K562 (cell line): ENCODE measurements at regions not wholly inside any gene's neighbourhood (a gene's known extent, or its start where the extent isn't known, plus 50 kb on each side); places are given as distances from the start of the nearest gene placed in this dataset.

Experiments used
- ARHGAP35 ChIP-seq: fragments of 450-650 bp; IDR thresholded peaks from 2 replicates; pipeline ENCODE4 v1.6.1; 2018; ENCODE audit not compliant: partially characterized antibody
- CBFB ChIP-seq: sonication (generic); formaldehyde crosslinking; IDR thresholded peaks from 2 replicates; pipeline ENCODE4 v1.4.0; 2020; ENCODE audit warnings: mild to moderate bottlenecking, missing genetic modification reagents
- CREB1 ChIP-seq, 2 experiments: sonication (generic) in 1 of 2; formaldehyde crosslinking in 1 of 2; IDR thresholded peaks; 2 replicates each; pipeline versions ENCODE4 v1.6.1 to v1.8.0; 2012 to 2022; ENCODE audit warnings: inconsistent platforms in 1 of 2, mild to moderate bottlenecking in 1 of 2, missing genetic modification reagents in 1 of 2, moderate library complexity in 1 of 2
- GABPA ChIP-seq: fragments of 200-800 bp; sonication (Bioruptor generic); conservative IDR thresholded peaks from 2 replicates; pipeline ENCODE4 v1.6.1; 2016; ENCODE audit warnings: low read depth, missing genetic modification characterization, missing compliant biosample characterization
- HDAC1 ChIP-seq, 2 experiments: fragments of 450-650 bp; IDR thresholded peaks; 2 replicates each; pipeline ENCODE4 v1.6.1; 2016 to 2017; ENCODE audit warnings: inconsistent platforms in 1 of 2, mild to moderate bottlenecking in 1 of 2, moderate library complexity in 1 of 2
- JUND ChIP-seq, 2 experiments: IDR thresholded peaks; 2 replicates in 1 of 2; 3 replicates in 1 of 2; pipeline ENCODE4 v1.6.1; 2011; ENCODE audit warnings: borderline replicate concordance in 2 of 2, low read depth in 2 of 2, low read length in 2 of 2, improper control_type of control experiment in 1 of 2, missing biosample characterization in 1 of 2, missing genetic modification characterization in 1 of 2, missing genetic modification reagents in 1 of 2
- MAFG ChIP-seq: fragments of 450-650 bp; conservative IDR thresholded peaks from 2 replicates; pipeline ENCODE4 v1.6.1; 2016; ENCODE audit warnings: missing genetic modification characterization, missing compliant biosample characterization
- MEF2A ChIP-seq: IDR thresholded peaks from 2 replicates; pipeline ENCODE4 v1.6.1; 2011; ENCODE audit warnings: low read depth, mild to moderate bottlenecking, low read length, moderate library complexity; ENCODE audit not compliant: control insufficient read depth
- THRAP3 ChIP-seq: fragments of 450-650 bp; IDR thresholded peaks from 2 replicates; pipeline ENCODE4 v1.6.1; 2016; ENCODE audit warnings: mild to moderate bottlenecking, inconsistent platforms, borderline replicate concordance
- ZNF165 ChIP-seq: fragments of 250-450 bp; sonication (Bioruptor Pico); IDR thresholded peaks from 2 replicates; pipeline ENCODE4 v1.4.0; 2020; ENCODE audit warnings: borderline replicate concordance
- ZNF282 ChIP-seq: sonication (generic); formaldehyde crosslinking; IDR thresholded peaks from 2 replicates; pipeline ENCODE4 v1.8.1; 2023; ENCODE audit warnings: missing genetic modification reagents
- TF ChIP-seq, protein P1 (sequence below): fragments of 200-600 bp; sonication (generic); IDR thresholded peaks from one replicate; pipeline ENCODE4 v1.6.1; 2012; ENCODE audit warnings: mild to moderate bottlenecking, low read depth, low read length, inconsistent platforms
- TF ChIP-seq, protein P2 (sequence below): fragments of 450-650 bp; IDR thresholded peaks from 2 replicates; pipeline ENCODE4 v1.6.1; 2014; ENCODE audit warnings: low read depth, mild to moderate bottlenecking, moderate library complexity, borderline replicate concordance
- TF ChIP-seq, protein P3 (sequence below): fragments of 450-650 bp; IDR thresholded peaks from 2 replicates; pipeline ENCODE4 v1.6.1; 2016

- TF ChIP-seq, protein P1, sequence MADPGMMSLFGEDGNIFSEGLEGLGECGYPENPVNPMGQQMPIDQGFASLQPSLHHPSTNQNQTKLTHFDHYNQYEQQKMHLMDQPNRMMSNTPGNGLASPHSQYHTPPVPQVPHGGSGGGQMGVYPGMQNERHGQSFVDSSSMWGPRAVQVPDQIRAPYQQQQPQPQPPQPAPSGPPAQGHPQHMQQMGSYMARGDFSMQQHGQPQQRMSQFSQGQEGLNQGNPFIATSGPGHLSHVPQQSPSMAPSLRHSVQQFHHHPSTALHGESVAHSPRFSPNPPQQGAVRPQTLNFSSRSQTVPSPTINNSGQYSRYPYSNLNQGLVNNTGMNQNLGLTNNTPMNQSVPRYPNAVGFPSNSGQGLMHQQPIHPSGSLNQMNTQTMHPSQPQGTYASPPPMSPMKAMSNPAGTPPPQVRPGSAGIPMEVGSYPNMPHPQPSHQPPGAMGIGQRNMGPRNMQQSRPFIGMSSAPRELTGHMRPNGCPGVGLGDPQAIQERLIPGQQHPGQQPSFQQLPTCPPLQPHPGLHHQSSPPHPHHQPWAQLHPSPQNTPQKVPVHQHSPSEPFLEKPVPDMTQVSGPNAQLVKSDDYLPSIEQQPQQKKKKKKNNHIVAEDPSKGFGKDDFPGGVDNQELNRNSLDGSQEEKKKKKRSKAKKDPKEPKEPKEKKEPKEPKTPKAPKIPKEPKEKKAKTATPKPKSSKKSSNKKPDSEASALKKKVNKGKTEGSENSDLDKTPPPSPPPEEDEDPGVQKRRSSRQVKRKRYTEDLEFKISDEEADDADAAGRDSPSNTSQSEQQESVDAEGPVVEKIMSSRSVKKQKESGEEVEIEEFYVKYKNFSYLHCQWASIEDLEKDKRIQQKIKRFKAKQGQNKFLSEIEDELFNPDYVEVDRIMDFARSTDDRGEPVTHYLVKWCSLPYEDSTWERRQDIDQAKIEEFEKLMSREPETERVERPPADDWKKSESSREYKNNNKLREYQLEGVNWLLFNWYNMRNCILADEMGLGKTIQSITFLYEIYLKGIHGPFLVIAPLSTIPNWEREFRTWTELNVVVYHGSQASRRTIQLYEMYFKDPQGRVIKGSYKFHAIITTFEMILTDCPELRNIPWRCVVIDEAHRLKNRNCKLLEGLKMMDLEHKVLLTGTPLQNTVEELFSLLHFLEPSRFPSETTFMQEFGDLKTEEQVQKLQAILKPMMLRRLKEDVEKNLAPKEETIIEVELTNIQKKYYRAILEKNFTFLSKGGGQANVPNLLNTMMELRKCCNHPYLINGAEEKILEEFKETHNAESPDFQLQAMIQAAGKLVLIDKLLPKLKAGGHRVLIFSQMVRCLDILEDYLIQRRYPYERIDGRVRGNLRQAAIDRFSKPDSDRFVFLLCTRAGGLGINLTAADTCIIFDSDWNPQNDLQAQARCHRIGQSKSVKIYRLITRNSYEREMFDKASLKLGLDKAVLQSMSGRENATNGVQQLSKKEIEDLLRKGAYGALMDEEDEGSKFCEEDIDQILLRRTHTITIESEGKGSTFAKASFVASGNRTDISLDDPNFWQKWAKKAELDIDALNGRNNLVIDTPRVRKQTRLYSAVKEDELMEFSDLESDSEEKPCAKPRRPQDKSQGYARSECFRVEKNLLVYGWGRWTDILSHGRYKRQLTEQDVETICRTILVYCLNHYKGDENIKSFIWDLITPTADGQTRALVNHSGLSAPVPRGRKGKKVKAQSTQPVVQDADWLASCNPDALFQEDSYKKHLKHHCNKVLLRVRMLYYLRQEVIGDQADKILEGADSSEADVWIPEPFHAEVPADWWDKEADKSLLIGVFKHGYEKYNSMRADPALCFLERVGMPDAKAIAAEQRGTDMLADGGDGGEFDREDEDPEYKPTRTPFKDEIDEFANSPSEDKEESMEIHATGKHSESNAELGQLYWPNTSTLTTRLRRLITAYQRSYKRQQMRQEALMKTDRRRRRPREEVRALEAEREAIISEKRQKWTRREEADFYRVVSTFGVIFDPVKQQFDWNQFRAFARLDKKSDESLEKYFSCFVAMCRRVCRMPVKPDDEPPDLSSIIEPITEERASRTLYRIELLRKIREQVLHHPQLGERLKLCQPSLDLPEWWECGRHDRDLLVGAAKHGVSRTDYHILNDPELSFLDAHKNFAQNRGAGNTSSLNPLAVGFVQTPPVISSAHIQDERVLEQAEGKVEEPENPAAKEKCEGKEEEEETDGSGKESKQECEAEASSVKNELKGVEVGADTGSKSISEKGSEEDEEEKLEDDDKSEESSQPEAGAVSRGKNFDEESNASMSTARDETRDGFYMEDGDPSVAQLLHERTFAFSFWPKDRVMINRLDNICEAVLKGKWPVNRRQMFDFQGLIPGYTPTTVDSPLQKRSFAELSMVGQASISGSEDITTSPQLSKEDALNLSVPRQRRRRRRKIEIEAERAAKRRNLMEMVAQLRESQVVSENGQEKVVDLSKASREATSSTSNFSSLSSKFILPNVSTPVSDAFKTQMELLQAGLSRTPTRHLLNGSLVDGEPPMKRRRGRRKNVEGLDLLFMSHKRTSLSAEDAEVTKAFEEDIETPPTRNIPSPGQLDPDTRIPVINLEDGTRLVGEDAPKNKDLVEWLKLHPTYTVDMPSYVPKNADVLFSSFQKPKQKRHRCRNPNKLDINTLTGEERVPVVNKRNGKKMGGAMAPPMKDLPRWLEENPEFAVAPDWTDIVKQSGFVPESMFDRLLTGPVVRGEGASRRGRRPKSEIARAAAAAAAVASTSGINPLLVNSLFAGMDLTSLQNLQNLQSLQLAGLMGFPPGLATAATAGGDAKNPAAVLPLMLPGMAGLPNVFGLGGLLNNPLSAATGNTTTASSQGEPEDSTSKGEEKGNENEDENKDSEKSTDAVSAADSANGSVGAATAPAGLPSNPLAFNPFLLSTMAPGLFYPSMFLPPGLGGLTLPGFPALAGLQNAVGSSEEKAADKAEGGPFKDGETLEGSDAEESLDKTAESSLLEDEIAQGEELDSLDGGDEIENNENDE, result no peak
- TF ChIP-seq, protein P2, sequence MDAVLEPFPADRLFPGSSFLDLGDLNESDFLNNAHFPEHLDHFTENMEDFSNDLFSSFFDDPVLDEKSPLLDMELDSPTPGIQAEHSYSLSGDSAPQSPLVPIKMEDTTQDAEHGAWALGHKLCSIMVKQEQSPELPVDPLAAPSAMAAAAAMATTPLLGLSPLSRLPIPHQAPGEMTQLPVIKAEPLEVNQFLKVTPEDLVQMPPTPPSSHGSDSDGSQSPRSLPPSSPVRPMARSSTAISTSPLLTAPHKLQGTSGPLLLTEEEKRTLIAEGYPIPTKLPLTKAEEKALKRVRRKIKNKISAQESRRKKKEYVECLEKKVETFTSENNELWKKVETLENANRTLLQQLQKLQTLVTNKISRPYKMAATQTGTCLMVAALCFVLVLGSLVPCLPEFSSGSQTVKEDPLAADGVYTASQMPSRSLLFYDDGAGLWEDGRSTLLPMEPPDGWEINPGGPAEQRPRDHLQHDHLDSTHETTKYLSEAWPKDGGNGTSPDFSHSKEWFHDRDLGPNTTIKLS, result peak; percentile 79
- peak in 1 of 2 experiments; percentile 9; a peak in 1 of 4 replicates for TF ChIP-seq HDAC1 (IDR thresholded peaks at IDR 0.05)
- peak; percentile 96 for TF ChIP-seq JUND (IDR thresholded peaks at IDR 0.05; ENCODE audit: borderline replicate concordance, low read depth, low read length)
- peak; percentile 96 for TF ChIP-seq JUND (tag; IDR thresholded peaks at IDR 0.05; ENCODE audit: borderline replicate concordance, low read depth, low read length)
- no peak for TF ChIP-seq ARHGAP35
- TF ChIP-seq, protein P3, sequence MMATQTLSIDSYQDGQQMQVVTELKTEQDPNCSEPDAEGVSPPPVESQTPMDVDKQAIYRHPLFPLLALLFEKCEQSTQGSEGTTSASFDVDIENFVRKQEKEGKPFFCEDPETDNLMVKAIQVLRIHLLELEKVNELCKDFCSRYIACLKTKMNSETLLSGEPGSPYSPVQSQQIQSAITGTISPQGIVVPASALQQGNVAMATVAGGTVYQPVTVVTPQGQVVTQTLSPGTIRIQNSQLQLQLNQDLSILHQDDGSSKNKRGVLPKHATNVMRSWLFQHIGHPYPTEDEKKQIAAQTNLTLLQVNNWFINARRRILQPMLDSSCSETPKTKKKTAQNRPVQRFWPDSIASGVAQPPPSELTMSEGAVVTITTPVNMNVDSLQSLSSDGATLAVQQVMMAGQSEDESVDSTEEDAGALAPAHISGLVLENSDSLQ, result peak; percentile 88
- peak; percentile 90; the same call in 1 of the 2 replicates for TF ChIP-seq CBFB (CRISPR knock-in tag)
- no peak for TF ChIP-seq ZNF282 (CRISPR knock-in tag)
- TF ChIP-seq ZNF165, result no peak
- TF ChIP-seq GABPA (tag), result peak; percentile 85
- peak; percentile 71 for TF ChIP-seq MEF2A
- peak; percentile 92 for TF ChIP-seq CREB1 (IDR thresholded peaks at IDR 0.05)
- TF ChIP-seq CREB1 (CRISPR knock-in tag; IDR thresholded peaks at IDR 0.05), result peak; percentile 94
- peak; percentile 98 for TF ChIP-seq MAFG (tag)
- no peak for TF ChIP-seq THRAP3
These were observed 62.0 kb upstream of the NAMPT start (continued) for GRCh38 chr7:106346678-106347217.
